B cell (primary cell): ENCODE measurements at regions not wholly inside any gene's neighbourhood (a gene's known extent, or its start where the extent isn't known, plus 50 kb on each side); places are given as distances from the start of the nearest gene placed in this dataset.

ENCODE experiments used
- ATAC-seq: fragments of 200-7000 bp; cut with Tn5 transposase; one replicate; pipeline ENCODE4 v1.10.0; 2021; ENCODE audit warnings: low read depth, mild to moderate bottlenecking, moderate number of reproducible peaks, moderate library complexity
- CTCF ChIA-PET: fragments of 350-600 bp; sonication (Branson Sonifier 250); formaldehyde crosslinking; loops from one replicate; lab custom pipeline; 2021; ENCODE audit warnings: antibody characterized with exemption, inconsistent platforms; lab: Charles Lee
- POLR2A ChIA-PET: fragments of 350-600 bp; sonication (Branson Sonifier 250); formaldehyde crosslinking; loops from one replicate; lab custom pipeline; 2021; ENCODE audit warnings: antibody characterized with exemption; lab: Charles Lee
- DNase-seq: peaks from one replicate; pipeline ENCODE4 v3.0.0; 2013
- H2AFZ ChIP-seq: 2 replicates; pipeline ENCODE4 v1.6.1; 2012; ENCODE audit warnings: mild to moderate bottlenecking, low read depth, low read length; ENCODE audit not compliant: insufficient read depth, poor library complexity, severe bottlenecking
- H3K27ac ChIP-seq, 2 donors: 1 replicate in 1 of 2; 2 replicates in 1 of 2; pipeline ENCODE4 v1.5.1; 2012 to 2013; ENCODE audit warnings: low read length in 2 of 2, mild to moderate bottlenecking in 2 of 2, moderate library complexity in 1 of 2
- H3K27me3 ChIP-seq, 4 experiments: fragments of 200-600 bp in 1 of 4; sonication (generic) in 1 of 4; replicated peaks in 1 of 4; 1 replicate in 2 of 4; 2 replicates in 2 of 4; pipeline versions ENCODE4 v1.6.1 to v1.7.0; 2013 to 2016; ENCODE audit warnings: low read length in 3 of 4, mild to moderate bottlenecking in 2 of 4, mixed read lengths in 1 of 4, moderate library complexity in 1 of 4; ENCODE audit not compliant: insufficient read depth in 4 of 4, control insufficient read depth in 3 of 4; ENCODE audit errors: control extremely low read depth in 1 of 4
- H3K36me3 ChIP-seq, 2 experiments: replicated peaks in 1 of 2; 1 replicate in 1 of 2; 2 replicates in 1 of 2; pipeline versions ENCODE4 v1.6.1 to v1.7.1; 2013; ENCODE audit warnings: low read length in 1 of 2; ENCODE audit not compliant: insufficient read depth in 2 of 2, control insufficient read depth in 1 of 2; ENCODE audit errors: control extremely low read depth in 1 of 2, extremely low read depth in 1 of 2
- H3K4me1 ChIP-seq, 2 donors: fragments of 200-600 bp in 1 of 2; sonication (generic) in 1 of 2; 1 replicate in 1 of 2; 2 replicates in 1 of 2; pipeline versions ENCODE4 v1.5.1 to v1.6.1; 2013 to 2017; ENCODE audit warnings: low read length in 2 of 2; ENCODE audit not compliant: control insufficient read depth in 2 of 2, insufficient read depth in 2 of 2
- H3K4me2 ChIP-seq: replicated peaks from 2 replicates; pipeline ENCODE3; 2012; ENCODE audit warnings: mild to moderate bottlenecking, low read depth, low read length; ENCODE audit not compliant: poor library complexity, severe bottlenecking
- H3K4me3 ChIP-seq, 5 experiments: fragments of 200-600 bp in 1 of 5; sonication (generic) in 1 of 5; 1 replicate in 3 of 5; 2 replicates in 2 of 5; pipeline versions ENCODE4 v1.5.1 to v1.7.0; 2011 to 2016; ENCODE audit warnings: low read length in 4 of 5, mild to moderate bottlenecking in 4 of 5, low read depth in 2 of 5, control low read depth in 1 of 5, moderate library complexity in 1 of 5; ENCODE audit not compliant: insufficient read depth in 1 of 5; ENCODE audit errors: control extremely low read depth in 1 of 5, extremely low read depth in 1 of 5
- H3K79me2 ChIP-seq: fragments of 200-600 bp; sonication (generic); one replicate; pipeline ENCODE4 v1.6.0; 2016; ENCODE audit warnings: low read length; ENCODE audit not compliant: control insufficient read depth, insufficient read depth
- H3K9ac ChIP-seq: fragments of 200-600 bp; sonication (generic); 2 replicates; pipeline ENCODE4 v1.6.1; 2017; ENCODE audit warnings: mild to moderate bottlenecking, low read length, moderate library complexity
- H3K9me3 ChIP-seq, 3 donors: one replicate each; pipeline versions ENCODE4 v1.6.1 to v1.7.1; 2013; ENCODE audit warnings: low read length in 2 of 3; ENCODE audit not compliant: control insufficient read depth in 2 of 3, insufficient read depth in 1 of 3; ENCODE audit errors: control extremely low read depth in 1 of 3
- H4K20me1 ChIP-seq: 2 replicates; pipeline ENCODE4 v1.6.0; 2012; ENCODE audit warnings: mild to moderate bottlenecking, low read length; ENCODE audit not compliant: insufficient read depth, control insufficient read depth, poor library complexity, severe bottlenecking
- H3K27ac Mint-ChIP-seq: one replicate; pipeline ENCODE4 v1.8.0; 2021; ENCODE audit warnings: mixed read lengths
- H3K27me3 Mint-ChIP-seq: one replicate; pipeline ENCODE4 v1.8.0; 2021; ENCODE audit warnings: mixed read lengths
- H3K4me1 Mint-ChIP-seq: one replicate; pipeline ENCODE4 v1.8.0; 2021; ENCODE audit warnings: mixed read lengths
- H3K4me3 Mint-ChIP-seq: one replicate; pipeline ENCODE4 v1.8.0; 2021; ENCODE audit warnings: mixed read lengths
- H3K9me3 Mint-ChIP-seq: one replicate; pipeline ENCODE4 v1.8.0; 2022; ENCODE audit warnings: mixed read lengths; ENCODE audit not compliant: insufficient read depth
- EZH2 ChIP-seq: IDR thresholded peaks from 2 replicates; pipeline ENCODE4 v1.6.1; 2012; ENCODE audit warnings: borderline replicate concordance, low read depth, mild to moderate bottlenecking, moderate library complexity, low read length; ENCODE audit not compliant: insufficient read depth, poor library complexity, severe bottlenecking
- WGBS: methylation state at CpG from one replicate; pipeline ENCODE4 v1.1.5; 2013; ENCODE audit warnings: missing lambda C conversion rate; ENCODE audit not compliant: insufficient coverage; 5-methylcytosine and 5-hydroxymethylcytosine counted together
- intact Hi-C: fragments of 100-400 bp; cut with micrococcal nuclease; formaldehyde crosslinking; loops from one replicate; pipeline ENCODE4 v1.10.0; 2022
- TF ChIP-seq, protein P1 (sequence below): fragments of 200-600 bp; IDR thresholded peaks from one replicate; pipeline ENCODE4 v1.8.0; 2022; ENCODE audit warnings: antibody characterized with exemption, mild to moderate bottlenecking

DNA sequence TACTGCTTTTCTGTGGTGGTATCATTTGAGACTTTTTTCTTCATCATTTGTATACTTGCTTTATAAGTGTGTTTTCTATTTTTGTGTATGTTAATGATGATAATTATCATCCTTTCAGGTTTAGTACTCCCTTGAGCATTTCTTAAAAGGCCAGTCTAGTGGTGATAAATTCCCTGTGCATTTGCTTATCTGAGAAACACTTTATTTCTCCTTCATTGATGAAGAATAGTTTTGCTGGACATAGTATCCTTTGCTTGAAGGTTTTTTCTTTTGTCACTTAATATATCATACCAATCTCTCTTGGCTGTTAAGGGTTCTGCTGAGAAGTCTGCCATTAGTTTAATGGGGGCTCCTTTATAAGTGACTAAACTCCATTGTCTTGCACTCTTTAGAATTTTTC lies 123.2 kb upstream of the IRAK1BP1 start:
- H3K4me3 Mint-ChIP-seq: no peak overlapping the region
- no peaks in the 10 kb centered on the region for H3K79me2 ChIP-seq
- no peak overlapping the region for H2AFZ ChIP-seq
- TF ChIP-seq EZH2: no peak
- TF ChIP-seq, protein P1, sequence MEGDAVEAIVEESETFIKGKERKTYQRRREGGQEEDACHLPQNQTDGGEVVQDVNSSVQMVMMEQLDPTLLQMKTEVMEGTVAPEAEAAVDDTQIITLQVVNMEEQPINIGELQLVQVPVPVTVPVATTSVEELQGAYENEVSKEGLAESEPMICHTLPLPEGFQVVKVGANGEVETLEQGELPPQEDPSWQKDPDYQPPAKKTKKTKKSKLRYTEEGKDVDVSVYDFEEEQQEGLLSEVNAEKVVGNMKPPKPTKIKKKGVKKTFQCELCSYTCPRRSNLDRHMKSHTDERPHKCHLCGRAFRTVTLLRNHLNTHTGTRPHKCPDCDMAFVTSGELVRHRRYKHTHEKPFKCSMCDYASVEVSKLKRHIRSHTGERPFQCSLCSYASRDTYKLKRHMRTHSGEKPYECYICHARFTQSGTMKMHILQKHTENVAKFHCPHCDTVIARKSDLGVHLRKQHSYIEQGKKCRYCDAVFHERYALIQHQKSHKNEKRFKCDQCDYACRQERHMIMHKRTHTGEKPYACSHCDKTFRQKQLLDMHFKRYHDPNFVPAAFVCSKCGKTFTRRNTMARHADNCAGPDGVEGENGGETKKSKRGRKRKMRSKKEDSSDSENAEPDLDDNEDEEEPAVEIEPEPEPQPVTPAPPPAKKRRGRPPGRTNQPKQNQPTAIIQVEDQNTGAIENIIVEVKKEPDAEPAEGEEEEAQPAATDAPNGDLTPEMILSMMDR: no peak
- ATAC-seq (no peak), DNase-seq (no peak)
- no peaks in the 10 kb centered on the region for H4K20me1 ChIP-seq
- H3K27ac Mint-ChIP-seq: no peak overlapping the region
- ChIA-PET POLR2A (no interaction called here), CTCF (no interaction called here)
- no peaks in the 10 kb centered on the region for H3K4me1 ChIP-seq
- H3K27me3 Mint-ChIP-seq: no peaks in the 10 kb centered on the region
- H3K9me3 Mint-ChIP-seq: peaks cover 3% of the 10 kb centered on the region
- no peak overlapping the region for H3K27ac ChIP-seq
- H3K4me3 ChIP-seq: no peak overlapping the region
- H3K36me3 ChIP-seq: no peaks in the 10 kb centered on the region
- H3K4me2 ChIP-seq: no peak overlapping the region
- H3K9me3 ChIP-seq: peaks cover 0 to 18% (median 4%) of the 10 kb centered on the region in 3 donors
- no peaks in the 10 kb centered on the region for H3K4me1 Mint-ChIP-seq
- H3K9ac ChIP-seq: no peak overlapping the region
- intact Hi-C loops: no loop called here
- H3K27me3 ChIP-seq: no peaks in the 10 kb centered on the region

DNA sequence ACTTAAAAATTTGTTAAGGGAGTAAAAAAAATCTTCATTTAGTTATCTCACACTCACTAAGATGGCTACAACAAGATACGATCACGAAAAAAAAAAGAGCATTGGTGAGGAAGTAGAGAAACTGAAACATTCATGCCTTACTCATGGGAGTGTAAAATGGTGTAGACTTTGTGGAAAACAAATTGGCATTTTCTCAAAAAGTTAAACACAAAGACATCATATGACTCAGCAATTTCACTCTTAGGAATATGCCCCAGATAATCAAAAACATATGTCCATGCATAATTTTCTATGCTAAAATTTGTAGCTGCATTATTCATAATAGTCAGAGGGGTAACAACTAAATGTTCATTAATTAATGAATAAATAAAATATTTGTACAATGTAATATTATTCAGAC lies 120.9 kb upstream of the IRAK1BP1 start:
- H3K27me3 ChIP-seq: no peaks in the 10 kb centered on the region
- ATAC-seq (no peak), DNase-seq (no peak)
- no peak overlapping the region for H2AFZ ChIP-seq
- H3K36me3 ChIP-seq: no peaks in the 10 kb centered on the region
- no peak overlapping the region for H3K27ac ChIP-seq
- intact Hi-C loops: no loop called here
- H3K9ac ChIP-seq: no peak overlapping the region
- no peak for TF ChIP-seq EZH2
- TF ChIP-seq, protein P1: no peak
- H3K27me3 Mint-ChIP-seq: no peaks in the 10 kb centered on the region
- H3K4me3 ChIP-seq: no peak overlapping the region
- peaks cover 0 to 18% (median 4%) of the 10 kb centered on the region in 3 donors for H3K9me3 ChIP-seq
- no peaks in the 10 kb centered on the region for H4K20me1 ChIP-seq
- no peaks in the 10 kb centered on the region for H3K4me1 Mint-ChIP-seq
- POLR2A ChIA-PET: no interaction called here
- no CpG with 5 or more reads among the region's 2 CpGs for WGBS
- H3K27ac Mint-ChIP-seq: no peak overlapping the region
- H3K79me2 ChIP-seq: no peaks in the 10 kb centered on the region
- no peak overlapping the region for H3K4me3 Mint-ChIP-seq
- no peak overlapping the region for H3K4me2 ChIP-seq
- CTCF ChIA-PET: no interaction called here
- peaks cover 3% of the 10 kb centered on the region for H3K9me3 Mint-ChIP-seq
- no peaks in the 10 kb centered on the region for H3K4me1 ChIP-seq
